Endothelial cell of umbilical vein (primary cell): ENCODE measurements at regions not wholly inside any gene's neighbourhood (a gene's known extent, or its start where the extent isn't known, plus 50 kb on each side); places are given as distances from the start of the nearest gene placed in this dataset.

Experiments used
- BruUV-seq: library from RNA; stranded (reverse); fragments of 400-500 nt; replicated peaks from 2 replicates; lab custom pipeline; 2021; lab: Mats Ljungman, UMichigan
- CTCF ChIA-PET: fragments of 300-600, 350-600 bp; sonication (Branson Sonifier 250); formaldehyde crosslinking; loops from one replicate; lab custom pipeline; 2021; ENCODE audit warnings: antibody characterized with exemption, inconsistent platforms; lab: Charles Lee
- POLR2A ChIA-PET: fragments of 300-600, 350-600 bp; sonication (Branson Sonifier 250); formaldehyde crosslinking; loops from one replicate; lab custom pipeline; 2021; ENCODE audit warnings: antibody characterized with exemption, inconsistent platforms; lab: Charles Lee
- DNase-seq: peaks from one replicate; pipeline ENCODE4 v3.0.0-alpha.2; 2011; ENCODE audit warnings: low read depth, low spot score
- FAIRE-seq: peaks from 2 replicates; lab custom pipeline; 2011; peaks lifted over from hg19 to GRCh38; lab: Jason Lieb, UNC
- H2AFZ ChIP-seq: 2 replicates; pipeline ENCODE4 v1.6.0; 2012; ENCODE audit warnings: low read depth, low read length, control low read depth, inconsistent platforms
- H3K27ac ChIP-seq: 2 replicates; pipeline ENCODE4 v1.5.1; 2011; ENCODE audit warnings: low read depth, mild to moderate bottlenecking, control low read depth, low read length, moderate library complexity; ENCODE audit not compliant: insufficient read depth
- H3K27me3 ChIP-seq, 2 experiments: 2 replicates each; pipeline versions ENCODE4 v1.6.0 to v1.6.1; 2011; ENCODE audit warnings: low read length in 2 of 2, mixed read lengths in 1 of 2; ENCODE audit not compliant: control insufficient read depth in 2 of 2, insufficient read depth in 2 of 2
- H3K36me3 ChIP-seq, 2 experiments: 2 replicates in 1 of 2; 3 replicates in 1 of 2; pipeline ENCODE4 v1.5.1; 2011; ENCODE audit warnings: low read length in 2 of 2, mild to moderate bottlenecking in 1 of 2, moderate library complexity in 1 of 2; ENCODE audit not compliant: control insufficient read depth in 2 of 2, insufficient read depth in 2 of 2; ENCODE audit errors: extremely low read depth in 1 of 2
- H3K4me1 ChIP-seq: 3 replicates; pipeline ENCODE4 v1.5.1; 2011; ENCODE audit warnings: mild to moderate bottlenecking, low read length; ENCODE audit not compliant: control insufficient read depth, insufficient read depth; ENCODE audit errors: extremely low read depth
- H3K4me2 ChIP-seq: 2 replicates; pipeline ENCODE4 v1.6.1; 2011; ENCODE audit warnings: low read length, control low read depth, mixed read lengths; ENCODE audit not compliant: insufficient read depth
- H3K4me3 ChIP-seq, 3 experiments: fragments of 200-600 bp in 1 of 3; sonication (generic), shearing (Covaris generic) in 1 of 3; replicated peaks in 1 of 3; 2 replicates each; pipeline ENCODE4 v1.5.1; 2011 to 2016; ENCODE audit warnings: control low read depth in 3 of 3, low read length in 3 of 3, mild to moderate bottlenecking in 2 of 3, inconsistent platforms in 1 of 3, low read depth in 1 of 3, moderate library complexity in 1 of 3; ENCODE audit not compliant: insufficient read depth in 1 of 3
- H3K79me2 ChIP-seq: 2 replicates; pipeline ENCODE4 v1.6.0; 2012; ENCODE audit warnings: low read length, inconsistent platforms; ENCODE audit not compliant: control insufficient read depth, insufficient read depth
- H3K9ac ChIP-seq: replicated peaks from 2 replicates; pipeline ENCODE3; 2011; ENCODE audit warnings: low read length, control low read depth; ENCODE audit not compliant: insufficient read depth; ENCODE audit errors: extremely low read depth
- H3K9me1 ChIP-seq: replicated peaks from 3 replicates; pipeline ENCODE4 v1.6.0; 2011; ENCODE audit warnings: mild to moderate bottlenecking, low read length; ENCODE audit not compliant: control insufficient read depth, insufficient read depth; ENCODE audit errors: extremely low read depth
- H3K9me3 ChIP-seq: replicated peaks from 2 replicates; pipeline ENCODE4 v1.5.1; 2012; ENCODE audit warnings: low read length, inconsistent platforms; ENCODE audit not compliant: control insufficient read depth, insufficient read depth
- H4K20me1 ChIP-seq: replicated peaks from 2 replicates; pipeline ENCODE3; 2011; ENCODE audit warnings: mild to moderate bottlenecking, low read length; ENCODE audit not compliant: control insufficient read depth, insufficient read depth; ENCODE audit errors: extremely low read depth
- CTCF ChIP-seq, 2 donors: IDR thresholded peaks; 1 replicate in 1 of 2; 2 replicates in 1 of 2; pipeline ENCODE4 v1.5.1; 2011; ENCODE audit warnings: low read length in 2 of 2, mild to moderate bottlenecking in 2 of 2, moderate library complexity in 2 of 2, control low read depth in 1 of 2, inconsistent platforms in 1 of 2, low read depth in 1 of 2; ENCODE audit not compliant: insufficient read depth in 1 of 2; ENCODE audit errors: extremely low read depth in 1 of 2
- EZH2 ChIP-seq: IDR thresholded peaks from 2 replicates; pipeline ENCODE4 v1.6.1; 2012; ENCODE audit warnings: borderline replicate concordance, low read depth, mild to moderate bottlenecking, moderate library complexity, low read length, inconsistent platforms; ENCODE audit not compliant: severe bottlenecking
- FOS ChIP-seq: IDR thresholded peaks from 2 replicates; pipeline ENCODE4 v1.6.1; 2011; ENCODE audit warnings: mild to moderate bottlenecking, low read length, moderate library complexity, borderline replicate concordance; ENCODE audit not compliant: insufficient read depth
- GATA2 ChIP-seq: IDR thresholded peaks from 2 replicates; pipeline ENCODE4 v1.7.0; 2011; ENCODE audit warnings: low read depth, mild to moderate bottlenecking, moderate library complexity, mixed read lengths, low read length; ENCODE audit not compliant: insufficient read length, insufficient read depth
- JUN ChIP-seq: IDR thresholded peaks from 2 replicates; pipeline ENCODE4 v1.6.1; 2011; ENCODE audit warnings: borderline replicate concordance, low read depth; ENCODE audit not compliant: insufficient read length, insufficient read depth
- MAX ChIP-seq: IDR thresholded peaks from 2 replicates; pipeline ENCODE4 v1.6.1; 2011; ENCODE audit not compliant: insufficient read depth, insufficient read length
- MYC ChIP-seq: IDR thresholded peaks from one replicate; pipeline ENCODE4 v1.6.1; 2011; ENCODE audit warnings: mild to moderate bottlenecking, low read depth, low read length
- POLR2A ChIP-seq: IDR thresholded peaks from 2 replicates; pipeline ENCODE4 v1.6.1; 2012; ENCODE audit warnings: low read depth, mild to moderate bottlenecking, control low read depth, low read length
- POLR2AphosphoS5 ChIP-seq: IDR thresholded peaks from 2 replicates; pipeline ENCODE4 v1.6.1; 2012; ENCODE audit warnings: low read depth, mild to moderate bottlenecking, control low read depth, low read length, moderate library complexity; ENCODE audit not compliant: insufficient read depth
- dilution Hi-C: fragments of 300-500 bp; cut with MboI; formaldehyde crosslinking; loops from one replicate; pipeline ENCODE4 v1.15.0; 2019; ENCODE audit warnings: low sequenced_read_pairs; ENCODE audit not compliant: extremely low pct_ligation_motif_present
- intact Hi-C: fragments of 100-400 bp; cut with micrococcal nuclease; formaldehyde crosslinking; loops from one replicate; pipeline ENCODE4 v1.10.0; 2022

GRCh38 chr7:69403169-69403568 lies 195.1 kb upstream of the AUTS2 start:
- no peaks in the 10 kb centered on the region for H3K27me3 ChIP-seq
- intact Hi-C loops: no loop called here
- ChIA-PET POLR2A (no interaction called here), CTCF (no interaction called here)
- no peak overlapping the region for H3K27ac ChIP-seq
- H3K79me2 ChIP-seq: no peaks in the 10 kb centered on the region
- no TSS peak for BruUV-seq
- H3K9me3 ChIP-seq: peaks cover 2% of the 10 kb centered on the region
- no peaks in the 10 kb centered on the region for H3K36me3 ChIP-seq
- no peaks in the 10 kb centered on the region for H3K4me1 ChIP-seq
- no peak overlapping the region for H3K9ac ChIP-seq
- DNase-seq (no peak), FAIRE-seq (no peak)
- dilution Hi-C loops: no loop called here
- H4K20me1 ChIP-seq: no peaks in the 10 kb centered on the region
- no peak overlapping the region for H3K4me3 ChIP-seq
- no peaks in the 10 kb centered on the region for H3K9me1 ChIP-seq
- no peak overlapping the region for H3K4me2 ChIP-seq
- H2AFZ ChIP-seq: no peak overlapping the region
- TF ChIP-seq CTCF (IDR thresholded peaks at IDR 0.05; ENCODE audit: extremely low read depth in 1 of 2, insufficient read depth in 1 of 2, low read depth in 1 of 2, low read length in 2 of 2) (no peak), EZH2 (no peak), GATA2 (no peak)

- Histone ChIP-seq H3K27ac (no peak overlapping the region), H3K79me2 (no peaks in the 10 kb centered on the region), H3K9me3 (peaks cover 4% of the 10 kb centered on the region), H3K4me2 (no peak overlapping the region), H3K27me3 (no peaks in the 10 kb centered on the region), H3K36me3 (no peaks in the 10 kb centered on the region), H3K4me1 (no peaks in the 10 kb centered on the region), H4K20me1 (no peaks in the 10 kb centered on the region), H3K9ac (no peak overlapping the region), H3K4me3 (no peak overlapping the region), H3K9me1 (no peaks in the 10 kb centered on the region), H2AFZ (no peak overlapping the region)
- ChIA-PET POLR2A (no interaction called here), CTCF (no interaction called here)
- TF ChIP-seq GATA2 (no peak), CTCF (IDR thresholded peaks at IDR 0.05; ENCODE audit: extremely low read depth in 1 of 2, insufficient read depth in 1 of 2, low read depth in 1 of 2, low read length in 2 of 2) (no peak), FOS (no peak), POLR2AphosphoS5 (no peak), EZH2 (no peak), POLR2A (no peak), MYC (no peak), JUN (no peak), MAX (no peak)
- intact Hi-C loops (no loop called here), dilution Hi-C loops (no loop called here)
- no TSS peak for BruUV-seq
- FAIRE-seq: no peak
- DNase-seq: no peak
These were observed 187.3 kb upstream of the AUTS2 start for GRCh38 chr7:69411018-69411417.
